Dermis blood vessel endothelial cell (primary cell): ENCODE measurements at regions not wholly inside any gene's neighbourhood (a gene's known extent, or its start where the extent isn't known, plus 50 kb on each side); places are given as distances from the start of the nearest gene placed in this dataset.
"Not testable (repeated sequence)": the region's sequence is repeated elsewhere in the genome, so short reads cannot be mapped to it uniquely, and the experiment has no call there.

Experiments
- DNase-seq: peaks from one replicate; pipeline ENCODE4 v3.0.0; 2010

- DNase-seq = not testable (repeated sequence)
These were observed 52.8 kb downstream of the FOXD4L6 start for GRCh38 chr9:41075671-41076070.

GRCh38 chr9:41074356-41074942, 54.0 kb downstream of the FOXD4L6 start:
- DNase-seq = peak; percentile 48

GRCh38 chr9:41073471-41074243, 54.8 kb downstream of the FOXD4L6 start:
- peak; percentile 34 for DNase-seq

- DNase-seq = peak; percentile 53
These were observed 64.2 kb downstream of the FOXD4L6 start for GRCh38 chr9:41064125-41064795.

GRCh38 chr9:41063243-41063642, 65.2 kb downstream of the FOXD4L6 start:
- DNase-seq = not testable (repeated sequence)

GRCh38 chr9:41059603-41060002, 68.9 kb downstream of the FOXD4L6 start:
- not testable (repeated sequence) for DNase-seq

- DNase-seq = not testable (repeated sequence)
These were observed 74.7 kb downstream of the FOXD4L6 start for GRCh38 chr9:41053666-41054363.

- DNase-seq = not testable (repeated sequence)
These were observed 79.8 kb downstream of the FOXD4L6 start for GRCh38 chr9:41048672-41049071.

- DNase-seq = peak; percentile 22
These were observed 80.7 kb downstream of the FOXD4L6 start for GRCh38 chr9:41047792-41048191.

GRCh38 chr9:41044930-41045329, 83.6 kb downstream of the FOXD4L6 start:
- not testable (repeated sequence) for DNase-seq

- not testable (repeated sequence) for DNase-seq
These were observed 85.0 kb downstream of the FOXD4L6 start for GRCh38 chr9:41043433-41043832.

GRCh38 chr9:41042111-41042510, 86.4 kb downstream of the FOXD4L6 start:
- DNase-seq = not testable (repeated sequence)

GRCh38 chr9:41040705-41041342, 87.7 kb downstream of the FOXD4L6 start:
- not testable (repeated sequence) for DNase-seq

GRCh38 chr9:41035276-41035675, 93.2 kb downstream of the FOXD4L6 start:
- not testable (repeated sequence) for DNase-seq

GRCh38 chr9:41034699-41035197, 93.7 kb downstream of the FOXD4L6 start:
- not testable (repeated sequence) for DNase-seq

GRCh38 chr9:41033877-41034276, 94.6 kb downstream of the FOXD4L6 start:
- not testable (repeated sequence) for DNase-seq

- not testable (repeated sequence) for DNase-seq
These were observed 95.1 kb downstream of the FOXD4L6 start for GRCh38 chr9:41033360-41033759.

- DNase-seq = not testable (repeated sequence)
These were observed 101.4 kb downstream of the FOXD4L6 start for GRCh38 chr9:41026912-41027676.

GRCh38 chr9:41022365-41022764, 106.1 kb downstream of the FOXD4L6 start:
- DNase-seq = not testable (repeated sequence)

- peak; percentile 41 for DNase-seq
These were observed 108.5 kb downstream of the FOXD4L6 start for GRCh38 chr9:41019858-41020562.

GRCh38 chr9:41018948-41019347, 109.5 kb downstream of the FOXD4L6 start:
- peak; percentile 78 for DNase-seq
